Endothelial cell of hepatic sinusoid (primary cell): ENCODE measurements at regions not wholly inside any gene's neighbourhood (a gene's known extent, or its start where the extent isn't known, plus 50 kb on each side); places are given as distances from the start of the nearest gene placed in this dataset.

Experiments
- in situ Hi-C: cut with HindIII; loops from 2 replicates; pipeline ENCODE4 v1.10.0; 2017; ENCODE audit warnings: low sequenced_read_pairs

DNA sequence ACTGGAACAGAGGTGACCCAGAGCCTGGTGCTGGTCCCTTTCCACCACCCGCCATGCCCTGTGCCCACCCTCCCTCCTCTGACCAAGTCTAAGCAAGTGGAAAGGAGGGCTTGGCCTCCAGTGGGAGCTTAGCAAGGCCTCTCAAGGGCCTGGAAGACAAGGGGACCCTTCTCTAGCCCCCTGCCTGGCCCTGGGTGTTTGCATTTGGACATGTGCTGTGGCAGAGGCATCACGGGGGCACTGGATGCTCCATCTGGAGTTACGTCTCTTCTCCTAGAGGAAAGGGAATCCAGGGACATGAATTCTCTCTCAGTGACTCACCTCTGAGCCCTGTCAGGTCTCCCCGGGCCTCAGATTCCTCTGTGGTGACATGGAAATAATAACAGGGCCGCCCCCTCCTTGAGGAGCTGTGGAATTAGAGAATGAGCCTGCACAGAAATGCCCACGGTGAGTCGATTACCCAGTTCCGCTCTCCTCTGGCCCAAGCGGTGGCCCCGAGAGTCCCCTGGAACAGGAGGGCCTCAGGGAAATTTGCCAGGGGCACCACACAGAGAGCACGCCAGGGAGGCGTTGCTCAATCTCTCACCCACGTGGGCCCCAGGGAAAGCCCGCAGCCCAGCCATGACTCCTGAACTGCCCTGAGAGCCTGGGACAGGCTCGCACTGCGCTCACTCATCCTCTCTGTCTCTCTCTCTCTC is 189.6 kb downstream of the BCOR start:
- in situ Hi-C loops: no loop called here

DNA sequence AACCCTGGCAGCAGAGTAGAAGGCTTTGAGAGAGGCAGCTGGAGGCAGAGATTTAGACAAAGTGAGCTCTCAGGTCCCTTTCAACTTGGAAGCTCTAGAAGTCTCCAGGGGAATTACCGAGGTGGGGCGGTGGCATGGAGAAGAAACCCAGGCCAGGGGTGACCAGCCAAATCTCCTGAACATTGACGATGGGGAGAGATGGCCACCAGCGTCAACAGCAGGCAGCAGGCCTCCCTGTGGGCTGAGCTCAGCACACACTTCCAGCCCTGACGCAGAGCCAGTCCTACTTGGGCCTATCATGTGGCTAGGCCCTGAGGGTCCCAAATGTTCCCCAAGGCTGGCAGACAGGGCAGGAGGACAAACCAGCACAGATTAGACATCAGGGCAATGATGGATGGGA is 187.8 kb downstream of the BCOR start:
- in situ Hi-C loops: no loop called here

DNA sequence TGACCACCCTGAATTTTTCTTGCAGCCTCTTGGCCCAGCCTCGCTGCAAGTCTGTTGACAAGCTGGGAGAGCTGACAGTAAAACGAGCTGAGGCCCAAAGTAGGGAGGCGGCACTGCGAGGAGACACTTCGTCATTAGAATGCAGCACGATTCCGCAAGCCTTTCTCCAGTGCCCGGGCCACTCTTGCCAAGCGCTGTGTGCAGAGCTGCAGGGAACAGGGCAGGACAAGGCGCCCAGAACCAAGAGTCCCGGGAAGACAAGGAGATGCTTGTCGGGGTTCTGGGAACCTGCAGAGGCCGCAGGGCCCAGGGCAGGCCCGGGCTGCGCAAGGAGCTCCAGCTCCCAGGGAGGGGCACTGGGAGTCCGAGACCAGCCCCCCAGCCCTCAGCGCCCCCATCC is 187.1 kb downstream of the BCOR start:
- in situ Hi-C loops: no loop called here

DNA sequence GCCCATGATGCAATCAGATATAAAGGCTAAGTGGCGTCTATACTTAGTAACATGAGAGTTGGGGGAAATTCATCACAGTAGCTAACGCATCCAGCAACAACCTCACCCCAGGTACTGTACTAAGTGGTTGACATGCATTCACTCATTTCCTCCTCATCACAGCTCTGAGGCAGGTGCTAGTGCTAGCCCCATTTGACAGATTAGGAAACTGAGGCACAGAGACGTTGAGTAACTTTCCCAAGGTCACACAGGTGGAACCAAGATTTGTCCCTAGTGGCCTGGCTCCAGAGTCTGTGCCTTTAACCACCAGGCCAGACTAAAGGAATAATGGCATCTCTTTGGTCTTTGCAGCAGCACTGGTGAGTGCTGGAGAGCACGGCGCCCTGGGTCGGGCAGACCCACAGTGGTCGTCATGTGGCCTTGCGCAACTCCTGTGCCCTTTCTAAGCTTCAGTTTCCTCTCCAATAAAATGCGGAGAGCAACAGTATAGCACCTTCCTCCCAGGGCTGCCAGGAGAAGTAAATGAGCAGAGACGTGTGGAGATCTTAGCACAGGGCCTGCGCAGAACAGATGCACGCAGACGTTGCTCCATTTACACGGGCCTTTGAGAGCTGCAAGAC is 186.4 kb downstream of the BCOR start:
- in situ Hi-C loops: no loop called here

DNA sequence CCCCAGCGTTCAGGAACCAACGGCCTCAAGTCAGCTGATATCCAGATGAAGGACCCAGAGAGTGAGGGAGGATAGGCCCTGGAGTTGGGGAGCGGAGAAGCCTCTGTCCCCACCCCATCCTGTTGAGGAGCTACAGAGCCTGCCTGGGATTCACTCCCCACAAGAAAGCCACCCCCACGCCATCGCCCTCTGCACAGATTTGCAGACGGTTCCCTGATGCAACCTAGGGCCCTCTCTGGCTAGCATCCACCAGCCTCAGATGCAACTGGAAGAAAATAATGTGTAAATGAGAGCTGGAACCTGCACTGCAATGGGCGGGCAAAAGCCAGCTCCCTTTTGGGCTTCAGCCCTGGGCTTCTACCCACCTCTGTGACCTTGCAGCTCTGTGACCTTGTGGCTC is 185.6 kb downstream of the BCOR start:
- in situ Hi-C loops: no loop called here

DNA sequence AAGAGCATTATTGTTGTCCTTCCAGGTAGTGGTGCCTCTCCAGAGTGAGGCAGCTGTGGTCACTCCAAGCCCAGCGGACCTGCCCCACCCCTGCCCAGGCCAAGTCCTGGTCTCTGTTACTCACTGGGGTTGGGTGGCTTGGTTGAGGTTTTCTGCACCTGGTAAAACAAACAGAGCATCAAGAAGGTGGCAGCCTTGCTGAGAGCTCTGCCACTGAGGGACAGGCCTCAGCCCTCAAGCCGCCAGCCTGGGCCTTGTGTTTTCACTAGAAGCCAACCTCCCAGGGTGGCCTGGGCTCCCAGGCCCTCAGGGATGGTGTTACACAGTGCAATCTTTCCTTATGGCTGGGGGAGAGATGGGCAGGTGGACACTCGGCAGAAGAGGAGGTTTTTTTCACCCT is 182.7 kb downstream of the BCOR start:
- in situ Hi-C loops: no loop called here

DNA sequence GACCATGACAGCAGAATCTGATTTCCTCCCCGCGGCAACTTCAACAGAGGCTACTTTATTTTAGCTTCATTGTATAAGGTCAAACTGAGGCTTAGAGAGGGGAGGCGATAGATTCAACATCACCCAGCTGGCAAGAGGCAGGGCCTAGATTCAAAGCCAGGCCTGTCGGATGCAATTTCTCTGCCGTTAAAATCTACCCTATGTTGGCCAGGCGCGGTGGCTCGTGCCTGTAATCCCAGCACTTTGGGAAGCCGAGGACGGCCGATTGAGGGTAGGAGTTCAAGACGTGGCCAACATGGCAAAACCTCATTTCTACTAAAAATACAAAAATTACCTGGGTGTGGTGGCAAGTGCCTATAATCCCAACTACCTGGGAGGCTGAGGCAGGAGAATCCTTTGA is 182.2 kb downstream of the BCOR start:
- in situ Hi-C loops: no loop called here

DNA sequence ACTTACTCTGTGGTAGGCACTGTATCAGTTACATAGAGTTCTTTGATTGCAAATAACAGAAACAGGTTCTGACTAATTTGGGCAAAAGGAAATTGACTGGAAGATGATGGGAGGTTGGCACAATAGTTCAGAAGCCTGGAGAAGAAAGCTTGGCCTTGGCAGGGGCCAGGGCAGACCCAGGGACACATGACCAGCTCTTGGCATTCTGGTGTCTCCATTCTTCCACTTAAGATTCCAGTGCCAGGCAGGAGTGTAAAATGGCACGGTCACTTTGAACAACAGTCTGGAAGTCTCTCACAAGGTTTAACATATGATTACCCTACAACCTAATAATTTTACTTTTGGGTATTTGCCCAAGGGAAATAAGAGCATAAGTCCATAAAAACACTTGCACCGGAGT is 175.9 kb downstream of the BCOR start:
- in situ Hi-C loops: no loop called here

DNA sequence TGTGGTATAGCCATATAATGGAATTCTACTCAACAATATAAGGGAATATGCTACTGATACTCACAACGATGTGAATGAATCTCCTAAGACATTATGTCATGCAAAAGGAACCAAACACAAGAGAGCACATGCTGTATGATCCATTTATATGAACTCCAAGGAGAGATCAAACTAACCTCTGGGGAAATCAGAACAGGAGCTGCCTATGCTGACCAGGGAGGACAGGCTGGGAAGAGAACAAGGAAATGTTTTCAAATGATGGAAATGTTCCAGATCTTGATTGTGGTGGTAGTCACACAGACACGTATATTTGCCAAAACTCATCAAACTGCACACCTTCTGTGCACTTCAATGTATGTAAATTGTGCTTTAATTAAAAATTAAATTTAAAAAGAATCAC is 175.3 kb downstream of the BCOR start:
- in situ Hi-C loops: no loop called here

DNA sequence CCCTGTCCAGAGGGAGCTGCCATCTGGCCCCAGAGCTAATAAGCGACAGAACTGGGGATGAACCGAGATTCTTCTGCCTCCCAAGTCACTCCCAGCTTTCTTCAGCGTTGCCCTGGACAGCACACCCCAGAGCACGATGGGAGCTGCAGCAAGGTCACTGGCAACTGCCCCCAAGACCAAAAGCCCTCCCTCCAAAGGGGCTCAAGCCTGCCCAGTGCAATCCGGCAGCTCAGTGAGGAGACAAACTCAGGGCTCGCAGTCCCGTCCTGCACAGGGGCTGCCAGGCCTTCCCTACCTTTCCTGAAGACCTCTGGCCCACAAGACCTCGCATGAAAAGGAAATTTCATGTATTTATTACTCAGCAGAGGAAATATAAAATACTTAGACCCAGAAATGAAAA is 174.8 kb downstream of the BCOR start:
- in situ Hi-C loops: no loop called here

DNA sequence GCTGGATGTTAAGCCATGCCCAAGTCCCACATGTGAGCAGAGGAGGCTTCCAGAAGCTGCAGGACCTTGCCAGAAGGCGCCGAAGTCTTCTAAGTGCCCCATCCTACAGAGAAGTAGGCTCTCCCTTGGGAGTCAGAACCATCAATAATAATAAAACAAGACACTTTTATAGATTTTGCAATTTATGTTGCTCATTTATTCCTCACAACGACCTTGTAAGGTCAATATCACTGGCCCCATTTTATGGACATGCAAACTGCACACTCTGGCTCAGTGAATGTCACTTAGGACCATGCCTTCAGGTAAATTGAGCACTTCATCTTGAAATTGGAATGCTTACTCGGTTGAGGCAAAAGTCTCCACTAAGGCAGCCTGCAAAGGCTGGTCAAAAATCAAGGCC is 170.4 kb downstream of the BCOR start:
- in situ Hi-C loops: no loop called here

DNA sequence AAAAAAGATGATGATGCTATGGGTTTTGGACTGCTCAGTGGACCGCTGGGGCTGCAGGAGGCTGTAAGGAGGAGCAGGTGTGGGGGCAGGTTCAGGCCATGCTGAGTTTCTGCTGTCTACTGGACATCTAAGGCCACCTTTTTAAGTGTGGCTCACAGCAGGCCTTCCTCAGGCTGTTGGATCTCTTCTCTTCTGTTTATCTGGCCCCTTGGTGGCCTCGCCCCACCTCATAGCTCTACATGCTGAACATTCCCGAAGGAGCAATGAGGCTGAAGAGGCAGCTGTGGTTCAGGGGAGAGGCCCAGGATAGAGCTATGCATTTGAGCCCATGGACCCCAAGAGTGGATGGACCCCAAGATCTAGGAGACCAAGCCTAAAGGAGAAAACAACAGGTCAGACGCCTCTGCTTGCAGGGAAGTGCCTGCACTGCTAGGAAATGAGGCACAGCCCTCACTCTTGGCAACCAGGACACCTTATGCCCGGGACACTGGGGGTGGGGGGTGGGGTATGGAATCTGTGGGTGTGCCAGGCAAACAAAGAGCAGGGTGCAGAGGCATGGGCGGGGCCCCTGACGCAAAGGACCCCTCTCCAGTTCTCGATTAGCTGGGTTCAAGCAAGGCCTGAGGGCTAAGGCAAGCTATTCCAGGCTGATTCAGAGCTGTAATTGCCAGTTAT is 168.9 kb downstream of the BCOR start:
- in situ Hi-C loops: no loop called here

DNA sequence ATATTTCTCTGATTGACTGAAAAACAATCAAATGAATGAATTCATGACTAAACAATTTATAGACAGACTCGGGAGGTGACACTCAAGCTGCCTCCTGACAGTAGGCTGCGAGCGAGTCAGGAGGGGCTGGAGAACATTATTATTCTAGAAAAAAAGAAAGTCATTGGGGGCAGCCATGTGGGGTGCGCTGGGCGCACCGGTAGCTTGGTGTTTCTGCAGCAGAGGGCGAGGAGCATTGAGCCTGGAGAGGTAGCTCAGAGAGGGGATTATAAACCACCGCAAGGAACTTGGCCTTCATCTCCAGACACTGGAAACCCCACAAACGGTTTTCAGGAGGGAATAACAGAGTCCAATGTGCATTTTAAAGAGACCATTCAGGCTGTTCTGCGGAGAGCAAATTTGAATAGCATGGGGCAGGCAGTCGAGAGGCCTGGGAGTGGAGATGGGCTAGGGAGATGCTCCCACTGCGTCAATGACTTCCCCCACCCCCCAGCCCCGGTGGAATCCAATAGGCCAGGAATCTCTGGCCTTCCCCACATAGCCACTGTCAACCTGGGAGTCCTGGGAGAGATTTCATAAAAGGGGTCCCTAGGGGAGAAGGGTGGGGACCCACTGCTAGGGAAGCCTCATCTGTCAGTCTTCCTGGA is 168.3 kb downstream of the BCOR start:
- in situ Hi-C loops: loop anchor here (5.0 kb wide), 1 partner anchor 43 kb away; no protein-coding TSS in a partner anchor

DNA sequence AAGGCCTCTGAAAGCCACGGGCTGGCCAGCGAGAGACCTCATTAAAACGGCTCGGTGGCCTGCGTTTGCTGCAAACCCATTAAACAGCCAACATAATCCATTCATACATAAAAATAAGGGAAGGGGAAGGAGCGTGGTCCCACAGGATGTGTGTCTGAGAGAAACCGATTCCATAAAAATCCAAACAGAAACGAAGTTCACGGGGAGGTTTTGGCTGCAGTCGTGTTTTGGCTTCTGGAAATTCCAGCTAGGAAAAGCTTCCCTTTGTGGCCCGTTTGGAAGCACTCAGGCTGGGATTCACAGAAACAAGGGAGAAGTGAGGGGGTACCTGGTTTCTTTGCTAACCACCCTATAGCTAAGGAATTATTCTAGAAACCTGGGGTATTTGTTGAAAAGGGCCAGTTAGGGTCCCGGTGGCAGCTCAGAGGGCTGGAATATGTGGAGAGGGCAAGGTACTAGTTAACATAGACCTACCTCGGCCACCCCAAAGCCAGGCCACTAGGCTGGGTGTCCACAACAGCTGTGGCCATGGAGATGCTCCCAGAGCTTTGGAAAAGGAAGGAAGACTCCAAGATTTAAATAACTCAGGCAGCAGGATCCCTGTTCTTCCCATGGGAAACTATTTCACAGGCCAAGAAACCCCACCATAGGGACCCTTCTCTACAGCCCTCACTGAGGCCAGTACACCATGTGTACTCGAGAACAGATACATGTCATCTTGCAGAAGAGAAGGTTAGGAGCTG is 166.8 kb downstream of the BCOR start:
- in situ Hi-C loops: loop anchor here (5.0 kb wide), 1 partner anchor 41 kb away; no protein-coding TSS in a partner anchor

DNA sequence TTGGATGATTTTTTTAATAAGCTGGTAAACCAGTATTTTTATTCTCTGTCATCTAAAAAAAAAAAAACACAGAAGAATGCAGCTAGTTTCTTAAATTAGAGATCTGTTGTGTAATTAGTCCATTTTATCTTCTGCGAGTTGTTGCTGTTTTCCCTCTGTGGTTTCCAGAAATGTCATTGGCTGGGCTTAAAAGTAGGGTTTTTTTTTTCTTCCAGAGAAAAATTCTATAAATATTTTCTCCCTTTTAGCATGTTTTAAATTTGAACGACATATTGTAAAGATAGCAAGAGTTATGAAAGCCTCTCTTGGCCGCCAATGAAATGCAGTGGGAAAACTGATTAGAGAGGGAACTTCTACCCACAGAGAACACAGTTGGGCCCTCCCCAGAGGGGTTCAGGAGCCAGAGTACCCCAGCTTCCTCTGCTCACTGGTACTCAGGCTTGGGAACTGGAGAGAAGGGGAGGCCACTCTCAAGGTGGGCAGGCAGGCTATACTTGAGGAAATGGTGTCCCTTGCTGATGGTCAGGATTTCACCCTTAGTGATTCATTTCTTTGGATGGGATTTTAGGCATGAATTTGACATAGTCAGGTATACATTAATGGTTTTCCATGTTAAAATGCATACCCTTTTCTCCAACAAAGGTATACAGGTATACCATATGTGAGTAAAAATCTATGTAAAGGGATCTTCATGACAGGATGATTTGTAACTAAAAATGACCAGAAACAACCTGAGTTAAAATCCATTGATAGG is 166.1 kb downstream of the BCOR start:
- in situ Hi-C loops: loop anchor here (5.0 kb wide), 1 partner anchor 41 kb away; no protein-coding TSS in a partner anchor

DNA sequence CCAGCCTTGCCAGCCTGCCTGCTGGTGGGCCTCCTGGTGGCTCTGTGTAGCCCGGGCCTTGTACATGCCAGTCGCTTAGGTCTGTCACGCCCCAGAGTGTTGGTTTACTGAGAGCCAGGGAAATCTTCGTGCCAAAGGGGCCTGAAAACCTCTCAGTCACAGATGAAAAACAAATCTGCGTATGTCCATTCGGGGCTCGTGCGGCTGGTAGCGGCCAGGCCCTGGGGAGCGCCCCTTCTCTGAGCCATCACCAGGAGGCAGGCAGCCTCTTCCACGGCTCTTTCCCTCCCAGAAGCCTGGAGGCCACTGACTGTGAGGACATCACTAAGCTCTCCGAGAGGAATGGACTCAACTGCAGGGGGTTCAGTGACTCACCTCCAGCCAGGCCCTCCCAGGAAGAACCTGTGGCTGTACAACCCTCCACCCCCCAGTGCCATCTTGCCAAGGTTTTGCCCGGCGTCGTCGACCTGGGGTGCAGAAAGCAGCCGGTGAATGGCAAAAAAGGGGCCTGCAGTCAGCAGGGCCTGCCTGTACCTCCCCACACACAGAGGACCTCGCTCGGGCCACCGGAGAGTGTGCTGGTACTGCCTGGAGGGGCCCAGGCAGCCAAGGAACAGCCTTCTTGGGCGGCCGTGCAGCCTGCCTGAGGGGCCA is 162.2 kb downstream of the BCOR start:
- in situ Hi-C loops: no loop called here

DNA sequence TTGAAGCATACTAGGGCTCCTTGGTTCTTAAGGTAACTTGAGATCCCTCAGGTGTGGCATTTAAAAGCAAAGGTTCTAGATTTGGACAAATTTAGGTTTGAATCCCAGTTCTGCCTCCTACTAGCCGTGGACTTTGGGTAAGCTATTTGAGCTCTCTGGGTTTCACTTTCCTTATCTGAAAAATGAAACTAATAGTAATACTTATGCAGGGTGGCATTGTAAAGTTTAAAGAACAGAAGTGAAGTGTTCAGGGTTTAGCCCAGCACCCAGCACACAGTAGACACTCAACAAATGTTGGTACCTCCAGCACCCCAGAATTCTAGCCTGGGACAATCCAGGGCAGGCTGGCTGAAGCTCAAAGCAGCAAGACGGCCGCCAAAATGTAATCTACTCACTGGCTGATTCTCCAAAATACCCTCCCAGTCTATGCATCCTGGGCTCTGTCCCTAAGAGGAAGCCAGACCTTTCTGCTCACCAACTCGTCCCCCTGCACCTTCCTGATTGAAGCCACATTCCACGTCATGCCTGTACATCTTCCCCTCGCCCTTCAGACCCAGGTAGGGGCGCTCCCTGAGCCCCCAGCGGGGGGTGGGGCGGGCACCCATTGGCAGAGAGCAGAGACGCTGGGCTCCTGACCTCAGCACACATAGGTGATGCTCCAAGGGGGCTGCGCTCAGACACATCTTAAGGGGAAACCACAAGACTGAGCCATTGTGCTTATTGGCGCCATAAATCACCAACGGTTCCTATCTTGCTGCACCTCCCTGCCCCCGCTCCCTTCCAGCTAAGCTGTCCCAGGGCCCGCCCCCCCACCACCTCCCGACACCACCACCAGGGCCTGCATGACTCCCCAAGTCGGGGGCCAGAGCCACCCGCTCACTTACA is 160.6 kb downstream of the BCOR start:
- in situ Hi-C loops: no loop called here

DNA sequence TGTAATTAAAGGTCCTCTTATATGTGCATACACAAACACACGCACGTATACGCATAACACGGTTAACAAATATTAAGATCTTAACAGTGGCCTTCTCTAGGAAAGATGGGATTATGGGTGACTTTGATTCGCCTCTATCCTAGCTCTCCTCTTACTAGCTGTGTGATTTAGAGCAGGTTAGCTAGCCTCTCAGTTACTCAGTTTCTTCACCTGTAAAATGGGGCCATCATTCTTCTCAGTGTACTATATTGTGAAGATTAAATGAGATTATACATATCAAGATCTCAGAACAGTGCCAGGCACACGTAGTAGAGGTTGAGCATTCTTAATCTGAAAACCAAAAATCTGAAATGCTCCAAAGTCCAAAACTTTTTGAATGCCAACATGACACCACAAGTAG is 159.3 kb downstream of the BCOR start:
- in situ Hi-C loops: no loop called here

DNA sequence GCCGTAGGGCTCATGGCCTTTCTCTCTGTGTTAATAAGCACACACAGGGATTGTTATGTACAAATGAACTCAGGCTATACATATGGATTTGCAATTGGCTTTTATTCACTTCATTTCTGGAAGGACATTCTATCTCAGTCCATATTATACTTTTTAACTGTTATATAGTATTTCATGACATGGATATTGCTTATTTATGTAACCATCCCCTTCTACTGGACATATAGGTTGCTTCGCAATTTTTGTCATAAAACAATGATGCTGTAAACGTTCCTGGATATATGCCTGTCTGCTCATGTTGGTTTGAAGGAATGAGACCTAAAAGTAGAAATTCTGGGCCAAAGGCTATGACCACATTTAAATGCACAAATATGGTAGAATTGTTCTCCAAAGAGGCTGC is 158.1 kb downstream of the BCOR start:
- in situ Hi-C loops: no loop called here
